ENCODE measurements at regions not wholly inside any gene's neighbourhood (a gene's known extent, or its start where the extent isn't known, plus 50 kb on each side); places are given as distances from the start of the nearest gene placed in this dataset.

- in situ Hi-C loops (cut with HindIII; ENCODE audit: low sequenced_read_pairs): no loop called here
Measured at GRCh38 chr7:23887660-23888059, 177.6 kb downstream of the STK31 start.

GRCh38 chr7:23888958-23889357 lies 178.9 kb downstream of the STK31 start:
- in situ Hi-C loops (cut with HindIII; ENCODE audit: low sequenced_read_pairs): no loop called here

- in situ Hi-C loops (cut with HindIII; ENCODE audit: low sequenced_read_pairs): no loop called here
Measured at GRCh38 chr7:23889566-23889965, 179.5 kb downstream of the STK31 start.

- in situ Hi-C loops (cut with HindIII; ENCODE audit: low sequenced_read_pairs): no loop called here
Measured at GRCh38 chr7:23892019-23892418, 182.0 kb downstream of the STK31 start.

GRCh38 chr7:23893176-23893941 lies 183.3 kb downstream of the STK31 start:
- in situ Hi-C loops (cut with HindIII; ENCODE audit: low sequenced_read_pairs): no loop called here

GRCh38 chr7:23893942-23894891 lies 184.2 kb downstream of the STK31 start:
- in situ Hi-C loops (cut with HindIII; ENCODE audit: low sequenced_read_pairs): no loop called here

GRCh38 chr7:23894892-23895569 lies 185.0 kb downstream of the STK31 start:
- in situ Hi-C loops (cut with HindIII; ENCODE audit: low sequenced_read_pairs): no loop called here

GRCh38 chr7:23895666-23896096 lies 185.7 kb downstream of the STK31 start:
- in situ Hi-C loops (cut with HindIII; ENCODE audit: low sequenced_read_pairs): no loop called here

GRCh38 chr7:23898619-23899018 lies 188.6 kb downstream of the STK31 start:
- in situ Hi-C loops (cut with HindIII; ENCODE audit: low sequenced_read_pairs): no loop called here

GRCh38 chr7:23904901-23905300 lies 194.9 kb downstream of the STK31 start:
- in situ Hi-C loops (cut with HindIII; ENCODE audit: low sequenced_read_pairs): loop anchor here (5.0 kb wide), 1 partner anchor 43 kb away; no protein-coding TSS in a partner anchor

- in situ Hi-C loops (cut with HindIII; ENCODE audit: low sequenced_read_pairs): no loop called here
Measured at GRCh38 chr7:23907012-23907411, 197.0 kb downstream of the STK31 start.

GRCh38 chr7:23909426-23909825 lies 199.4 kb downstream of the STK31 start:
- in situ Hi-C loops (cut with HindIII; ENCODE audit: low sequenced_read_pairs): no loop called here

GRCh38 chr7:23912065-23912464 lies 202.0 kb downstream of the STK31 start:
- in situ Hi-C loops (cut with HindIII; ENCODE audit: low sequenced_read_pairs): no loop called here

- in situ Hi-C loops (cut with HindIII; ENCODE audit: low sequenced_read_pairs): no loop called here
Measured at GRCh38 chr7:23913016-23913415, 203.0 kb downstream of the STK31 start.

- in situ Hi-C loops (cut with HindIII; ENCODE audit: low sequenced_read_pairs): no loop called here
Measured at GRCh38 chr7:23915236-23915635, 205.2 kb downstream of the STK31 start.

GRCh38 chr7:23918286-23918685 lies 208.3 kb downstream of the STK31 start:
- in situ Hi-C loops (cut with HindIII; ENCODE audit: low sequenced_read_pairs): no loop called here

- in situ Hi-C loops (cut with HindIII; ENCODE audit: low sequenced_read_pairs): no loop called here
Measured at GRCh38 chr7:23918856-23919255, 208.8 kb downstream of the STK31 start.

- in situ Hi-C loops (cut with HindIII; ENCODE audit: low sequenced_read_pairs): no loop called here
Measured at GRCh38 chr7:23925088-23925487, 215.1 kb downstream of the STK31 start.

- in situ Hi-C loops (cut with HindIII; ENCODE audit: low sequenced_read_pairs): no loop called here
Measured at GRCh38 chr7:23927709-23928417, 217.8 kb downstream of the STK31 start.

- in situ Hi-C loops (cut with HindIII; ENCODE audit: low sequenced_read_pairs): no loop called here
Measured at GRCh38 chr7:23928418-23928775, 218.4 kb downstream of the STK31 start.

GRCh38 chr7:23930312-23930711 lies 220.3 kb downstream of the STK31 start:
- in situ Hi-C loops (cut with HindIII; ENCODE audit: low sequenced_read_pairs): no loop called here

Measured in endothelial cell of hepatic sinusoid (primary cell).